ENCODE measurements at regions not wholly inside any gene's neighbourhood (a gene's known extent, or its start where the extent isn't known, plus 50 kb on each side); places are given as distances from the start of the nearest gene placed in this dataset.

- DNase-seq (ENCODE audit: low spot score) = no peak
Measured at GRCh38 chr5:28174691-28175090, 1136.3 kb upstream of the CDH9 start.

DNA sequence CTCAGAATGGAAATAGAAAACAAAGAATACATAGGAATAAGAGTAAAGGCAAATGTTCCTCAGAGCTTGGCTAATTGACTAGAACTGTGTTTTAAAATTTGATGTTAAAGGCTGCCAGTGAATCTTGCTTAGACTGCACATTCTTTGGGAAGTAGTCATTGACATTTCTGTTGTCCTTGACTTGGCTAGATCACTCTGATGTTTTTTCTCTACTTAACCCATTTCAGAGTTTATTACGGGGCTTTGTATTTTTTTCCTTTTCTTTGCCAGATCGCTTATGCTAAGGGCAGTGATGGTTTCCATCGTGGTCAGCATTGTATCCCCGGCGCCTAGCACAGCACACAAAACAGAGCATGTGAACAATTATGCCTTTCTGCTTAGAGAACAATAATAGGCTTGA, 1126.7 kb upstream of the CDH9 start:
- no peak for DNase-seq (ENCODE audit: low spot score)

DNA sequence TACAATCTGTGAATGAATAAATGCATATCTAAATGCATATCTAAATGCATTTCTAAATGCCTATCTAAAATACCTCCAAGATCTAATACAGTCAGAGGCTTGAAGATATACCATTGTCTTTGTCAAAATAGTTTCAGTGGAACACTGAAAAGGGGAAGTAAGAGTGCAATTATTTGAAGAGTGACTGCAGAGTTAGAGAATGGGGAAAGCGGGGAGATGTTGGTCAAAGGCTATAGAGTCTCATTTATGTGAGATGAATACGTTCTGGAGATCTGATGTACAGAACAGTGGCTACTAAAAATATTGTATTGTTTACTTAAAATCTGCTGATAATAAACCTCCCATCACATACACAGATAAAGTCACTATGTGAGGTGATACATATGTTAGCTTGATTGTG, 1126.2 kb upstream of the CDH9 start:
- DNase-seq (ENCODE audit: low spot score) = no peak

- no peak for DNase-seq (ENCODE audit: low spot score)
Measured at GRCh38 chr5:28156981-28157380, 1118.6 kb upstream of the CDH9 start.

DNA sequence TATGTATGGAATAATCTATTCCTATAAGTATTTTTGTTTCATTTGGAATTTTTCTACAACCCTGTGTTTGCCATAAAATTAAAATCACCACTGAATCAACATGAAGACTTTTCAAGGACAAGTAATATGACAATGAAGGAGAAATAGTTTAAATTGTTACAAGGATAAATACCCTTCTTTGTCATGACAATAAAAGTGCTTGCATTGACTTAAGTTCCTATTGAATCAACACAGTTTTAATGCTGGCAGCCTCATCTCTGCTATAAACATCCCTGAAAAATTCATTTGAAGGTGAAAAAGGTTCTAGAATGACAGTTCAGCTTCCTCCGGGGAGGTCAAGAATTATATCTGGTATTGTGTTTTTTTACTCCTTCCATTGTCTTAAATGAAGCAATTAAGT, 1105.1 kb upstream of the CDH9 start:
- DNase-seq (ENCODE audit: low spot score) = no peak

DNA sequence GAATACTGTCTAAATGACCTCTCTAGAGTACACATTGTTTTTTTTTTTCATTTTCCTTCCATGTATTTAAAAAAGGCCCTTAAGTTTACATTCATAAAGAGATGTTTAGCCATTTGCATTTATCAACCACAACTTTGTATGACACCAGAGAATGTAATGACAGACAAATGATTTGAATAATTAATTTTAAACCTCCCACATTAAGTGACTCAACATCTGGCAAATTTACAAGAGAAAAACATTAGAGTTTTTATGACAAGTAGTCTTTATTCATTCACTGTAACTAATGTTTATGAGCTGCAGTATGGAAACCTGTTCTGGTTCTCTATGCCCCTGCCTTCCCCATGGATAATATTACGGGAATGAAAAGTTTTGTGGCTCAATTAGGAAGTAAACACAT, 1093.8 kb upstream of the CDH9 start:
- DNase-seq (ENCODE audit: low spot score) = no peak

- no peak for DNase-seq (ENCODE audit: low spot score)
Measured at GRCh38 chr5:28117691-28118090, 1079.3 kb upstream of the CDH9 start.

GRCh38 chr5:28117273-28117672, 1078.9 kb upstream of the CDH9 start:
- DNase-seq (ENCODE audit: low spot score) = no peak

DNA sequence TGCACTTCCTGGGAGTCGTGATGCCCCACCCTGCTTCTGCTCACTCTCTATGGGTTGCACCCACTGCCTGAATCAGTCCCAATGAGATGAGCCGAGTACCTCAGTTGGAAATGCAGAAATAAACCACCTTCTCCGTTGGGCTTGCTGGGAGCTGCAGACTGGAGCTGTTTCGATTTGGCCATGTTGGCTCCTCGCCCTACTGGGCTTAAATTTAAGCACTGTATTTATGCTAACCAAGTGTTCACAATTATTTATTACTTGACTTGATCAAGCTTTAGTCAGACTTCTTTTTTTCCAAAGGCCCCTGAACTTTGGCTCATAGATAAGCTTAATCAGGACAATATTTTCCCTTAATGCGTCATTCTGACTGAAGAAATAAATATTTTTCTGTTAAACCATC, 1072.4 kb upstream of the CDH9 start:
- DNase-seq (ENCODE audit: low spot score) = no peak

DNA sequence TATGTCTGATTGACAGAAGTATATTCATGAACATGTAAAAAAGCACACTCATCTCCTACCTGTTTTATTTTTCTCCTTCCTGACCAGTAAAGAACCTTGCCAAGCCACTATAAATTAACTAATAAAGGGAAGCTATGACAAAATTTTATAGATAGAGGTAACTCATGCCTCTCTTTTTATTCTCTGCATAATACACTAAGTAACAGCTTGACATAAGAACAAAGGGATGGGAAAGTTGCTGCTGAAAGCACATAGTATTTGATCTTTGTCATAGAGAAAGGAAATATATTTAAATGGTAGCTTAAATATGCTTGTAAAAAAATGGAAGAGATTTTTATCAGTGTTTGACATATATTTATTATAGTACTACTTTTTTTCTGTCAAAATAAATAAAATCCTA, 1065.7 kb upstream of the CDH9 start:
- DNase-seq (ENCODE audit: low spot score) = no peak

DNA sequence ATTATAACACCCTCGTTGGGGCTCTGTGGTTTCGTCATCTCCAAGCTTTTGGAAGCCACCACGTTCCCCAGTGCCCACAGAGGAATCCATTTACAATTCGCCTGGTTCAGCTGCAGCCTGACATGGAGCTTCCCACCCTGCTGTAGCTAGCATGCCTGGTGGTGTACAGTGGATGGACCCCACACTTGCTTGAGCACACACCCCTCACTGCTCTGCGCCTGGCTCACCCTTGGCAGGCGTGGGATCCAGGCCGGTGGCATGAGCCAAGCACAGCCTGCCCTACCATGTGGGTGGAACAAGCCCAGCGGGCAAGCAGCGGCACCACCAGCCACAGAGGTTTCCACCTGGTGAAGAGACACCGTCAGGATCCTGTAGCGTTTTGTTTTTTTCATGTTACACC, 1045.7 kb upstream of the CDH9 start:
- DNase-seq (ENCODE audit: low spot score) = no peak

DNA sequence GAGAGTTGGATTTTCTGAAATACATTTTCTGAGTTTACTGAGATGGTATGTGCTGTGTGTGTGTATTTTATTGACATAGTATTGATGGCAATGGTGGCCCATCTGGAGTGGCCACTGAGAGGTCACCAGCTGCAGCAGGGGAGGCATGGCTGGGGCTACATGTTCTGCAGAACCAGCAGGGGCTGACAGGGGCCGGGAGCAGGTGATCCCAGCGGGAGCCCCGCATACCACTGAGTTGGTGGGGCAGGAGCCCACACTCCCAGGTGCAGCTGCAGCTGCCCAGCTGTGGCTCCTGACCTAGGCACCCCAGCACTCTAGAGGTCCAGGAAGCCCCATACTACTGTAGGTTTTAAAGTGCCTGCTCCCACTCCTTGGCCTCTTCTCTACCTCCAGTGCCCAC, 1044.2 kb upstream of the CDH9 start:
- DNase-seq (ENCODE audit: low spot score) = no peak

DNA sequence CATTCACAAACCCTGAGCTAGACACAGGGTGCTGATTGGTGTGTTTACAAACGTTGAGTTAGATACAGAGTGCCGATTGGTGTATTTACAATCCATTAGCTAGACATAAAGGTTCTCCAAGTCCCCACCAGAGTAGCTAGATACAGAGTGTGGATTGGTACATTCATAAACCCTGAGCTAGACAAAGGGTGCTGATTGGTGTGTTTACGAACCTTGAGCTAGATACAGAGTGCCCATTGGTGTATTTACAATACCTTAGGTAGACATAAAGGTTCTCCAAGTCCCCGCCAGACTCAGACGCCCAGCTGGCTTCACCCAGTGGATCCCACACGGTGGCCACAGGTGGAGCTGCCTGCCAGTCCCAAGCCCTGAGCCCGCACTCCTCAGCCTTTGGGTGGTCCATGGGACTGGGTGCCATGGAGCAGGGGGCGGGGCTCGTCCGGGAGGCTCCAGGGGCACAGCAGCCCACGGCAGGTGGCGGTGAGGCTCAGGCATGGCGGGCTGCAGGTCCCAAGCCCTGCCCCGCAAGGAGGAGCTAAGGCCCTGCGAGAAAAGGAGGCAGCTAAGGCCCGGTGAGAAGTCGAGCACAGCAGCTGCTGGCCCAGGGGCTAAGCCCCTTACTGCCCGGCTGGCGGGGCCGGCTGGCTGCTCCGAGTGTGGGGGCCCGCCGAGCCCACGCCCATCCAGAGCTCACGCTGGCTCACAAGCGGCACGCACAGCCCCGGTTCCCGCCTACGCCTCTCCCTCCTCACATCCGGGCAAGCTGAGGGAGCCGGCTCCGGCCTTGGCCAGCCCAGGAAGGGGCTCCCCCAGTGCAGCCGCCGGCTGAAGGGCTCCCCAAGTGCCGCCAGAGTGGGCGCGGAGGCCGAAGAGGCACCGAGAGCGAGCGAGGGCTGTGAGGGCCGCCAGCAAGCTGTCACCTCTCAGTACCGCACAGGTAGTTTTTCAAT, 1039.2 kb upstream of the CDH9 start:
- DNase-seq (ENCODE audit: low spot score) = no peak

- DNase-seq (ENCODE audit: low spot score) = no peak
Measured at GRCh38 chr5:28066856-28067255, 1028.5 kb upstream of the CDH9 start.

DNA sequence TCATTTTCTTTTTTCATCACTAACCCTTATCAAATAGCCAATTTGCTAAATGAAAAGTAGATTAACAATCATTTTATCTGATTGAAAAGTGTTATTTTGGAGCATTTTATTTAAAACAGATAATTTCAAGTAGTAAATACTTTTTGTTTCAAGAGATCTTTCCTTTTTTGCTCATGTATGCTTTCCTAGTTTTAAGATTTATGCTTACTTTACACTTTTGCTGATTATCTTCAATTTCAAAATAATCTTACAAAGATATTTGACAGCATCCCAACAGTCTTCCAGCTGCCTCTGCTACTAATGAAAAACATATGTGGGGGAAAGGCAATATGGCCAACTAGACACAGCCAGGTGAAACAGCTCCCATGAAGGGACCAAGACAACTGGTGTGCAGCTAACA, 1027.3 kb upstream of the CDH9 start:
- DNase-seq (ENCODE audit: low spot score) = no peak

DNA sequence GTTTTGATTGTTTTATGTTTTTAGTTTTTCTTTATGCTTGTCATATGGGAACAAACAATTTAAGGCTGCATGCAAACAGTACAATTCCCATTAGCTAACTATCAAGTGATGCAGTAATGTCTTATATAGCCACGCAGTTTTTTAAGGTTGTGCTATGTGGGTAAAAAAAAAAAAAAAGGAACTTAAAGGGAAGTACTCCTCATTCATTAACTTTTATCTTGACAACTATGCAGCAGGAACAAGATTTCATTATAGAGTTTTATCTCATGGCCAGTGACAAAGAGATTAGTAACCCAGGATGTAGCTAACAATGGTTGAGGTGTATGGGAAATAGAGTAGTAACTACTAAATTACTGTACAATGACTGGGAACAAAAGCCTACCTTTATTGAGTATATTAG, 1008.2 kb upstream of the CDH9 start:
- no peak for DNase-seq (ENCODE audit: low spot score)

DNA sequence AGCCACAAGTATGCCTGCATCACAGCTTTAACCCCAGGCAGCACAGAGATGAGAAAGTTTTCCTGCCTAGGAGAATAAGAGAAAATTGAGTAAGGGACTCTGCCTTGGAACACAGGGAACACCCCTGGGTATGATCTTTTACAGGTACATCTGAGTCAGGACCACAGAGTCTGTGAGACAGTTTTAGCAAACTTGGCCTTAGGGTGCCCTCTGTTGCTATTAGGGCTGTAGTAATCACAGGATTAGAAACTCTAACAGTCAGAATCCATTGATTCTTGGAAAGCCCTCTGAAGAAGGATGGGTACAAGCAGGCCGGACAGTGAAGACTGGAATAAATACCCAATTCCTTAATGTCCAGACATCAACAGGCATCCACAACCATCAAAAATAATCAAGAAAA, 989.5 kb upstream of the CDH9 start:
- no peak for DNase-seq (ENCODE audit: low spot score)

- no peak for DNase-seq (ENCODE audit: low spot score)
Measured at GRCh38 chr5:28017178-28017577, 978.8 kb upstream of the CDH9 start.

DNA sequence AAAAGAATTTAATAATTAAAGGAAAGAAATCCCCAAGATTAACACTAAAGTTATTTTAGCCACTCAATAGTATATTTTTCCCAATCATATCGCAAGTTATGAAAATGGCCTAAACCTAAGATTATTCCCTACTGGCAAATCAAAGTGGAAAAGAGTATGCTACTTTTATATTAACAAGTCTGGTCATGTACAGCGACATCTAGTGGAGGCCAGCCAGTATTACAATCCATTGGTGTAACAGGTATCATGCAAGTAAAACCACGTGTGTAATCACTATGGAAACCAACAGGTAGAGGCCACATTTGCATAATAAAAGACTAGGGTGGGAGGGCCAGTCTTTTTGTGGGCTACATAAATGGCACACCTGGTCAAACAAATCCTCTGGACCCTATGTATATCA, 976.4 kb upstream of the CDH9 start:
- DNase-seq (ENCODE audit: low spot score) = no peak

GRCh38 chr5:28012538-28012937, 974.2 kb upstream of the CDH9 start:
- no peak for DNase-seq (ENCODE audit: low spot score)

- DNase-seq (ENCODE audit: low spot score) = no peak
Measured at GRCh38 chr5:28009576-28009975, 971.2 kb upstream of the CDH9 start.

- DNase-seq (ENCODE audit: low spot score) = no peak
Measured at GRCh38 chr5:27996665-27997064, 958.3 kb upstream of the CDH9 start.

DNA sequence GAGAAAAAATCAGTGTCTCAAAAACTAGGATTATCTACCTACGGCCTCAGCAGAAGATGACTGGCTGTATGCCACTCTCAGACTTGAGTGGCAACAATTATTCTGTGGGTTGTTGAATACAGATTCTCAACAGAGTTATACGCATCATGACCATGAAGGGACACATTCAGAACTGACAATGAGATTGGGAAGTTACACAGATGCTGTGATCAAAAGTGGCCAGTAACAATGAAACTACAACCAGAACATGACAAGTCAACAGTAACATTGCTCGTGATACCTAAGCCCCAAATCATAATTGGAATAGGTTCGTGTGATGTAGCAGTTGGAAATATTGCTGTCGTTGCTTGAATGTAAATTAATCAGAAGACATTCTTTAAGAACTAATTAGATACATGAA, 957.5 kb upstream of the CDH9 start:
- DNase-seq (ENCODE audit: low spot score) = no peak

GRCh38 chr5:27978322-27978721, 939.9 kb upstream of the CDH9 start:
- DNase-seq (ENCODE audit: low spot score) = no peak

Measured in ureter (tissue), 1 donor.